ENCODE measurements at regions not wholly inside any gene's neighbourhood (a gene's known extent, or its start where the extent isn't known, plus 50 kb on each side); places are given as distances from the start of the nearest gene placed in this dataset.
A peak's percentile ranks its signal among the peaks of the same experiment; 100 is the strongest.

DNA sequence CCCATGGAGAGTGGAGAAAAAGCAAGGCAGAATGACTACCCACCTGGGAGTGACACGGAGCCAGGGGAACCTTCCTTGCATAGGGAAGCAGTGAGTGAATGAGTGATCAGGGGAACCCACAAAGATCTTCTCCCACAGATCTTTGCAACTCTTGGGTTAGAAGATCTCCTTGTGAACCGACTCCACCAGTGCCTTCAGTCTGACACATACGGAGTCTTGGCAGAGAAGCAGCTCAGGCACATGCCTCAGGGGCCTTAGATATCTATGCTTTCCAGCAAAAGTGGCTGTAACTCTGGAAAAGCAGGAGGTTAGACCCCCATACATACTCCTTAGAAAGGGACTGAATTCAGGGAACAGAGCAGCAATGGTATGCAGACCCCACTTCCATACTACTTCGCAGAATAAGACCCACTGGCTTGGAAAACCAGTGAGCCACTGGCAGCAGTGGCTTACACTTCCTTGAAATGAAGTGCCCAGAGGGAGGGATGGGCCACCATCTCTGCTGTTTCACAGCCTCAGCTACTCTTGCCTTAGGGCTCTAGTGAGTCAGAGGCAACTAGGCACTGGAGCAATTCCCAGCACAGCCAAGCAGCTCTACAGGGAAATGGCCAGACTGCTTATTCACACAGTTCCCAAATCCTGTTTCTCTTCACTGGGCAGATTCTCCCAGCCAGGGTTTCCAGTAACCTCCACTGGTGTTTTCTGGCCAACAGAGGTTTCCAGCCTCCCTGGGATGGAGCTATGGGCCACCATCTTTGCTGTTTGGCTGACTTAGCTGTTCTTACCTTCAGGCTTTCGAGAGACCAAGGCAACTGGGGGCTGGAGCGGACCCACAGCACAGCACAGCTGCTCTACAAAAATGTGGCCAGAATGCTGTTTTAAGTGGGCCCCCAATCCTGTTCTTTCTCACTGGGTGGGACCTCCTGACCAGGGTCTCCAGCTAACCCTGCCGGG is 82.8 kb upstream of the TCEAL2 start:
- no peak for TF ChIP-seq SIN3A (IDR thresholded peaks at IDR 0.05; ENCODE audit: borderline replicate concordance, insufficient read depth, low read depth, low read length)
- TF ChIP-seq, protein P1, sequence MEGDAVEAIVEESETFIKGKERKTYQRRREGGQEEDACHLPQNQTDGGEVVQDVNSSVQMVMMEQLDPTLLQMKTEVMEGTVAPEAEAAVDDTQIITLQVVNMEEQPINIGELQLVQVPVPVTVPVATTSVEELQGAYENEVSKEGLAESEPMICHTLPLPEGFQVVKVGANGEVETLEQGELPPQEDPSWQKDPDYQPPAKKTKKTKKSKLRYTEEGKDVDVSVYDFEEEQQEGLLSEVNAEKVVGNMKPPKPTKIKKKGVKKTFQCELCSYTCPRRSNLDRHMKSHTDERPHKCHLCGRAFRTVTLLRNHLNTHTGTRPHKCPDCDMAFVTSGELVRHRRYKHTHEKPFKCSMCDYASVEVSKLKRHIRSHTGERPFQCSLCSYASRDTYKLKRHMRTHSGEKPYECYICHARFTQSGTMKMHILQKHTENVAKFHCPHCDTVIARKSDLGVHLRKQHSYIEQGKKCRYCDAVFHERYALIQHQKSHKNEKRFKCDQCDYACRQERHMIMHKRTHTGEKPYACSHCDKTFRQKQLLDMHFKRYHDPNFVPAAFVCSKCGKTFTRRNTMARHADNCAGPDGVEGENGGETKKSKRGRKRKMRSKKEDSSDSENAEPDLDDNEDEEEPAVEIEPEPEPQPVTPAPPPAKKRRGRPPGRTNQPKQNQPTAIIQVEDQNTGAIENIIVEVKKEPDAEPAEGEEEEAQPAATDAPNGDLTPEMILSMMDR (IDR thresholded peaks at IDR 0.05): no peak
- no peak for TF ChIP-seq TCF7L2 (IDR thresholded peaks at IDR 0.05; ENCODE audit: low read depth, low read length)
- TF ChIP-seq POLR2AphosphoS5 (IDR thresholded peaks at IDR 0.05; ENCODE audit: low read depth, low read length): no peak
- TF ChIP-seq, protein P2, sequence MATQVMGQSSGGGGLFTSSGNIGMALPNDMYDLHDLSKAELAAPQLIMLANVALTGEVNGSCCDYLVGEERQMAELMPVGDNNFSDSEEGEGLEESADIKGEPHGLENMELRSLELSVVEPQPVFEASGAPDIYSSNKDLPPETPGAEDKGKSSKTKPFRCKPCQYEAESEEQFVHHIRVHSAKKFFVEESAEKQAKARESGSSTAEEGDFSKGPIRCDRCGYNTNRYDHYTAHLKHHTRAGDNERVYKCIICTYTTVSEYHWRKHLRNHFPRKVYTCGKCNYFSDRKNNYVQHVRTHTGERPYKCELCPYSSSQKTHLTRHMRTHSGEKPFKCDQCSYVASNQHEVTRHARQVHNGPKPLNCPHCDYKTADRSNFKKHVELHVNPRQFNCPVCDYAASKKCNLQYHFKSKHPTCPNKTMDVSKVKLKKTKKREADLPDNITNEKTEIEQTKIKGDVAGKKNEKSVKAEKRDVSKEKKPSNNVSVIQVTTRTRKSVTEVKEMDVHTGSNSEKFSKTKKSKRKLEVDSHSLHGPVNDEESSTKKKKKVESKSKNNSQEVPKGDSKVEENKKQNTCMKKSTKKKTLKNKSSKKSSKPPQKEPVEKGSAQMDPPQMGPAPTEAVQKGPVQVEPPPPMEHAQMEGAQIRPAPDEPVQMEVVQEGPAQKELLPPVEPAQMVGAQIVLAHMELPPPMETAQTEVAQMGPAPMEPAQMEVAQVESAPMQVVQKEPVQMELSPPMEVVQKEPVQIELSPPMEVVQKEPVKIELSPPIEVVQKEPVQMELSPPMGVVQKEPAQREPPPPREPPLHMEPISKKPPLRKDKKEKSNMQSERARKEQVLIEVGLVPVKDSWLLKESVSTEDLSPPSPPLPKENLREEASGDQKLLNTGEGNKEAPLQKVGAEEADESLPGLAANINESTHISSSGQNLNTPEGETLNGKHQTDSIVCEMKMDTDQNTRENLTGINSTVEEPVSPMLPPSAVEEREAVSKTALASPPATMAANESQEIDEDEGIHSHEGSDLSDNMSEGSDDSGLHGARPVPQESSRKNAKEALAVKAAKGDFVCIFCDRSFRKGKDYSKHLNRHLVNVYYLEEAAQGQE (IDR thresholded peaks at IDR 0.05; ENCODE audit: insufficient read depth in 1 of 2, low read depth in 2 of 2, low read length in 1 of 2): no peak
- no peaks in the 10 kb centered on the region for H3K36me3 ChIP-seq (ENCODE audit: control insufficient read depth, insufficient read depth, low read length)
- no TSS peak for BruUV-seq (replicated peaks)
- no peaks in the 10 kb centered on the region for H3K4me1 ChIP-seq (ENCODE audit: control insufficient read depth, insufficient read depth, low read length)
- DNase-seq (ENCODE audit: low read depth, low spot score): no peak
- H3K4me3 ChIP-seq (ENCODE audit: low read depth in 2 of 2, low read length in 2 of 2): no peak overlapping the region
- in situ Hi-C loops (cut with HindIII; ENCODE audit: low pct_unique_long_range_greater_than_20kb, low sequenced_read_pairs) (no loop called here), intact Hi-C loops (cut with micrococcal nuclease; ENCODE audit: unreplicated experiment) (no loop called here)
- H3K9me3 ChIP-seq (ENCODE audit: control insufficient read depth, insufficient read depth, low read depth, low read length): no peaks in the 10 kb centered on the region
- H3K27ac ChIP-seq (ENCODE audit: low read length): no peak overlapping the region
- CTCF ChIA-PET: no interaction called here
- POLR2A ChIA-PET: interaction anchor here (0.7 kb wide), 1 partner anchor 774 kb away, joined by 3 read pairs; no protein-coding TSS in a partner anchor
- ATAC-seq: peak; percentile 62; the same call in 1 of the 2 replicates
- H3K27me3 ChIP-seq (ENCODE audit: control insufficient read depth, insufficient read depth, low read length): no peaks in the 10 kb centered on the region

DNA sequence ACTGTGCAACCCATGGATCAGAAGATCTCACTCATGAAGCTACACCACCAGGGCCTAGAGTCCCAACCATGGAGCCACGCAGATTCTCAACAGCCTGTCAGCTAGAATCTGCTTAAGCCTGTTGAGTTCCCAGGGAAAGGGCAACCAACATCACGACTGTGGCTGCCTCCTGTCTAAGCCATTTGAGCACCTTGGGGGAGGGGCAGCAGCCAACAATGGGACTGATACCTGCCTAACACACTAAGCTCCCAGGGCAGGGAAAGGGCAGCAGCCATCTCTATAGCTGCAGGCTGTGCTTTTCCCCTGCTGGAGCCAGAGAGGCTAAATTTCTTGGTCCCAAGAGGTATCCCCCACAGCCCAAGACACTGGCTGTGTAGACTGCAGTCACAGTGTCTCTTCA is 96.5 kb upstream of the TCEAL2 start:
- ATAC-seq: no peak

More for the DNA sequence above, 96.5 kb upstream of the TCEAL2 start:
- in situ Hi-C loops (cut with HindIII; ENCODE audit: low pct_unique_long_range_greater_than_20kb, low sequenced_read_pairs): no loop called here
- ChIA-PET POLR2A (no interaction called here), CTCF (no interaction called here)
- H3K36me3 ChIP-seq (ENCODE audit: control insufficient read depth, insufficient read depth, low read length): no peaks in the 10 kb centered on the region
- no peaks in the 10 kb centered on the region for H3K4me1 ChIP-seq (ENCODE audit: control insufficient read depth, insufficient read depth, low read length)
- H3K27me3 ChIP-seq (ENCODE audit: control insufficient read depth, insufficient read depth, low read length): no peaks in the 10 kb centered on the region
- DNase-seq (ENCODE audit: low read depth, low spot score): no peak
- TF ChIP-seq SIN3A (IDR thresholded peaks at IDR 0.05; ENCODE audit: borderline replicate concordance, insufficient read depth, low read depth, low read length) (no peak), POLR2AphosphoS5 (IDR thresholded peaks at IDR 0.05; ENCODE audit: low read depth, low read length) (no peak), TCF7L2 (IDR thresholded peaks at IDR 0.05; ENCODE audit: low read depth, low read length) (no peak)
- TF ChIP-seq, protein P1 (IDR thresholded peaks at IDR 0.05): no peak
- TF ChIP-seq, protein P2 (IDR thresholded peaks at IDR 0.05; ENCODE audit: insufficient read depth in 1 of 2, low read depth in 2 of 2, low read length in 1 of 2): no peak
- H3K9me3 ChIP-seq (ENCODE audit: control insufficient read depth, insufficient read depth, low read depth, low read length): no peaks in the 10 kb centered on the region
- no TSS peak for BruUV-seq (replicated peaks)
- no peak overlapping the region for H3K27ac ChIP-seq (ENCODE audit: low read length)
- no peak overlapping the region for H3K4me3 ChIP-seq (ENCODE audit: low read depth in 2 of 2, low read length in 2 of 2)
- intact Hi-C loops (cut with micrococcal nuclease; ENCODE audit: unreplicated experiment): no loop called here

Data from Panc1 (cell line).